ENCODE measurements at regions not wholly inside any gene's neighbourhood (a gene's known extent, or its start where the extent isn't known, plus 50 kb on each side); places are given as distances from the start of the nearest gene placed in this dataset.

- H2BK12ac ChIP-seq (ENCODE audit: low read length in 2 of 2) = no peak overlapping the region
- H3K18ac ChIP-seq (ENCODE audit: low read depth in 1 of 2, low read length in 2 of 2) = no peak overlapping the region
- H3K27ac ChIP-seq (ENCODE audit: low read length, poor library complexity, severe bottlenecking) = no peak overlapping the region
- no peak overlapping the region for H2BK5ac ChIP-seq (ENCODE audit: low read depth, low read length, poor library complexity, severe bottlenecking)
- H4K91ac ChIP-seq (ENCODE audit: low read length) = no peak overlapping the region
- 53% methylated on average over 4 of the region's 4 CpGs for WGBS
- no peaks in the 10 kb centered on the region for H3K79me1 ChIP-seq (replicated peaks; ENCODE audit: low read length, poor library complexity, severe bottlenecking)
- H3K23ac ChIP-seq (ENCODE audit: low read length in 2 of 2) = no peak overlapping the region
- DNase-seq = peak; percentile 48
- no peak overlapping the region for H3K4ac ChIP-seq (ENCODE audit: low read depth in 1 of 2, low read length in 2 of 2)
- H3K4me3 ChIP-seq (ENCODE audit: insufficient read depth in 1 of 2, low read depth in 1 of 2, low read length in 2 of 2) = no peak overlapping the region
- H3K36me3 ChIP-seq (ENCODE audit: control insufficient read depth in 1 of 2, insufficient read depth in 2 of 2, low read depth in 1 of 2, low read length in 2 of 2) = no peaks in the 10 kb centered on the region
- no peak overlapping the region for H2AFZ ChIP-seq (ENCODE audit: low read depth, low read length)
- no peak overlapping the region for H2AK5ac ChIP-seq (ENCODE audit: low read length, severe bottlenecking)
- no peaks in the 10 kb centered on the region for H3K27me3 ChIP-seq (ENCODE audit: control insufficient read depth in 1 of 2, insufficient read depth in 1 of 2, low read length in 2 of 2)
- no peak overlapping the region for H3K14ac ChIP-seq (ENCODE audit: low read length in 2 of 2)
- H3K9ac ChIP-seq (ENCODE audit: low read length) = no peak overlapping the region
- no peak overlapping the region for H2BK120ac ChIP-seq (ENCODE audit: low read depth, low read length)
- no peak overlapping the region for H3K4me2 ChIP-seq (ENCODE audit: low read length, poor library complexity, severe bottlenecking)
- H4K8ac ChIP-seq (ENCODE audit: low read length) = no peak overlapping the region
- peaks cover 2% of the 10 kb centered on the region for H3K9me3 ChIP-seq (ENCODE audit: control insufficient read depth, low read length)
- H2BK15ac ChIP-seq (ENCODE audit: low read depth, poor library complexity, severe bottlenecking) = no peak overlapping the region
- no peaks in the 10 kb centered on the region for H3K4me1 ChIP-seq (ENCODE audit: control insufficient read depth, insufficient read depth, low read depth, low read length)
These were observed 910.4 kb upstream of the GYPC start for GRCh38 chr2:125745514-125745913.

DNA sequence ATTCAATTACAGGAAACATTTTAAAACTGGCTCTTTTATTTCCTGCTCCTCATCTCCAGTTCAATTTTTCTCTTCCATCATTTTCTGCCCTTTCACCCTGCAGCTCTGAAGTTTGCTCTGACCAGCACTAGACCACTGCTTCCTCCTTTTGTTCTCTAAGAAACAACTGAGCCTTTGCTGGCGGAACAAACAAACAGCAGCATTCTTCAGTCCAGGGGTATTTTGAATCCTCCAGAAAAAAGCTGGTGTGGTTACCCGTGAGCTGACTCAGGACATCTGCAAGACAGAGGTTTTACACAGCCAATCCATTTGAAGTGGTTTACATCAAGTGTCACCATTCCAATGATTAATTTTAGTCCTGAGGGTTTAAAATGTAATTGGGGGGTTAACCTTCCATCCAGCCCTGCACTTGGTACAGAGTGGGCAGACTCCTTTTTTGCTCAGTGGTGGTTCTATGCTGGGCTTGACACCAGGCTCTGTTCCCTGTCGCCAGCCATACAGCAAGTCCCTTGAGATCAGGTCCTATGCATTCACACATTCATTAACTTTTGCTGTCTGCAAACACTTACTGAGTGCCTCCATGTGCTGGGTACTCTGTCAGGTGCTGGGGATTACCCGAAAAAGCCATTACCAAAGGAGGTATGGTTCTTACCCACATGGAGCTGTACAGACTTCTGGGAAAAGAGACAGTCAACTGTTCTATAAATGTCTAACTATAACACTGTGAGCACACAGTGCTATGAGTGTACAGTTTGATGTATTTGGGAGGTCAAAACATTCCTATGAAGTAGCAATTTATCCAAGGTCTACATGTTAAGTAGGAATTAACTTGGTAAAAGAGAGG, 909.4 kb upstream of the GYPC start:
- Histone ChIP-seq H3K79me1 (replicated peaks; ENCODE audit: low read length, poor library complexity, severe bottlenecking) (no peaks in the 10 kb centered on the region), H3K9ac (ENCODE audit: low read length) (no peak overlapping the region)
- 37% methylated on average over 4 of the region's 4 CpGs for WGBS

GRCh38 chr2:125747165-125747425, 908.9 kb upstream of the GYPC start:
- H3K18ac ChIP-seq (ENCODE audit: low read depth in 1 of 2, low read length in 2 of 2) = no peak overlapping the region
- no peaks in the 10 kb centered on the region for H3K36me3 ChIP-seq (ENCODE audit: control insufficient read depth in 1 of 2, insufficient read depth in 2 of 2, low read depth in 1 of 2, low read length in 2 of 2)
- no peaks in the 10 kb centered on the region for H3K79me1 ChIP-seq (replicated peaks; ENCODE audit: low read length, poor library complexity, severe bottlenecking)
- H3K9ac ChIP-seq (ENCODE audit: low read length) = no peak overlapping the region
- peaks cover 2% of the 10 kb centered on the region for H3K9me3 ChIP-seq (ENCODE audit: control insufficient read depth, low read length)
- H2AK5ac ChIP-seq (ENCODE audit: low read length, severe bottlenecking) = no peak overlapping the region
- DNase-seq = peak; percentile 2
- no peak overlapping the region for H4K8ac ChIP-seq (ENCODE audit: low read length)
- H2AFZ ChIP-seq (ENCODE audit: low read depth, low read length) = no peak overlapping the region
- no peak overlapping the region for H3K4me2 ChIP-seq (ENCODE audit: low read length, poor library complexity, severe bottlenecking)
- no peaks in the 10 kb centered on the region for H3K4me1 ChIP-seq (ENCODE audit: control insufficient read depth, insufficient read depth, low read depth, low read length)
- no peak overlapping the region for H4K91ac ChIP-seq (ENCODE audit: low read length)
- no peak overlapping the region for H2BK120ac ChIP-seq (ENCODE audit: low read depth, low read length)
- no peak overlapping the region for H3K4ac ChIP-seq (ENCODE audit: low read depth in 1 of 2, low read length in 2 of 2)
- H3K27me3 ChIP-seq (ENCODE audit: control insufficient read depth in 1 of 2, insufficient read depth in 1 of 2, low read length in 2 of 2) = no peaks in the 10 kb centered on the region
- H3K4me3 ChIP-seq (ENCODE audit: insufficient read depth in 1 of 2, low read depth in 1 of 2, low read length in 2 of 2) = no peak overlapping the region
- H2BK15ac ChIP-seq (ENCODE audit: low read depth, poor library complexity, severe bottlenecking) = no peak overlapping the region
- H2BK5ac ChIP-seq (ENCODE audit: low read depth, low read length, poor library complexity, severe bottlenecking) = no peak overlapping the region
- H3K14ac ChIP-seq (ENCODE audit: low read length in 2 of 2) = no peak overlapping the region
- H2BK12ac ChIP-seq (ENCODE audit: low read length in 2 of 2) = no peak overlapping the region
- H3K23ac ChIP-seq (ENCODE audit: low read length in 2 of 2) = no peak overlapping the region
- H3K27ac ChIP-seq (ENCODE audit: low read length, poor library complexity, severe bottlenecking) = no peak overlapping the region

More for the DNA sequence above, 909.4 kb upstream of the GYPC start:
- no peak overlapping the region for H2BK120ac ChIP-seq (ENCODE audit: low read depth, low read length)
- H3K36me3 ChIP-seq (ENCODE audit: control insufficient read depth in 1 of 2, insufficient read depth in 2 of 2, low read depth in 1 of 2, low read length in 2 of 2) = no peaks in the 10 kb centered on the region
- no peak overlapping the region for H3K23ac ChIP-seq (ENCODE audit: low read length in 2 of 2)
- DNase-seq = peak; percentile 0
- H3K4me2 ChIP-seq (ENCODE audit: low read length, poor library complexity, severe bottlenecking) = no peak overlapping the region
- H3K27ac ChIP-seq (ENCODE audit: low read length, poor library complexity, severe bottlenecking) = no peak overlapping the region
- no peak overlapping the region for H3K18ac ChIP-seq (ENCODE audit: low read depth in 1 of 2, low read length in 2 of 2)
- H3K9me3 ChIP-seq (ENCODE audit: control insufficient read depth, low read length) = peaks cover 2% of the 10 kb centered on the region
- no peak overlapping the region for H2BK12ac ChIP-seq (ENCODE audit: low read length in 2 of 2)
- no peak overlapping the region for H2AFZ ChIP-seq (ENCODE audit: low read depth, low read length)
- H3K4me3 ChIP-seq (ENCODE audit: insufficient read depth in 1 of 2, low read depth in 1 of 2, low read length in 2 of 2) = no peak overlapping the region
- no peak overlapping the region for H3K14ac ChIP-seq (ENCODE audit: low read length in 2 of 2)
- H2BK15ac ChIP-seq (ENCODE audit: low read depth, poor library complexity, severe bottlenecking) = no peak overlapping the region
- no peaks in the 10 kb centered on the region for H3K27me3 ChIP-seq (ENCODE audit: control insufficient read depth in 1 of 2, insufficient read depth in 1 of 2, low read length in 2 of 2)
- H3K4ac ChIP-seq (ENCODE audit: low read depth in 1 of 2, low read length in 2 of 2) = no peak overlapping the region
- H3K4me1 ChIP-seq (ENCODE audit: control insufficient read depth, insufficient read depth, low read depth, low read length) = no peaks in the 10 kb centered on the region
- H4K8ac ChIP-seq (ENCODE audit: low read length) = no peak overlapping the region
- no peak overlapping the region for H2BK5ac ChIP-seq (ENCODE audit: low read depth, low read length, poor library complexity, severe bottlenecking)
- no peak overlapping the region for H4K91ac ChIP-seq (ENCODE audit: low read length)
- H2AK5ac ChIP-seq (ENCODE audit: low read length, severe bottlenecking) = no peak overlapping the region

- Histone ChIP-seq H4K91ac (ENCODE audit: low read length) (no peak overlapping the region), H3K18ac (ENCODE audit: low read depth in 1 of 2, low read length in 2 of 2) (no peak overlapping the region), H4K8ac (ENCODE audit: low read length) (no peak overlapping the region), H3K4ac (ENCODE audit: low read depth in 1 of 2, low read length in 2 of 2) (no peak overlapping the region), H3K23ac (ENCODE audit: low read length in 2 of 2) (no peak overlapping the region), H3K4me2 (ENCODE audit: low read length, poor library complexity, severe bottlenecking) (no peak overlapping the region), H2BK5ac (ENCODE audit: low read depth, low read length, poor library complexity, severe bottlenecking) (no peak overlapping the region), H2BK12ac (ENCODE audit: low read length in 2 of 2) (no peak overlapping the region), H3K4me1 (ENCODE audit: control insufficient read depth, insufficient read depth, low read depth, low read length) (no peaks in the 10 kb centered on the region), H3K9ac (ENCODE audit: low read length) (no peak overlapping the region), H2AK5ac (ENCODE audit: low read length, severe bottlenecking) (no peak overlapping the region), H3K36me3 (ENCODE audit: control insufficient read depth in 1 of 2, insufficient read depth in 2 of 2, low read depth in 1 of 2, low read length in 2 of 2) (no peaks in the 10 kb centered on the region), H2BK15ac (ENCODE audit: low read depth, poor library complexity, severe bottlenecking) (no peak overlapping the region), H2AFZ (ENCODE audit: low read depth, low read length) (no peak overlapping the region), H3K14ac (ENCODE audit: low read length in 2 of 2) (no peak overlapping the region), H3K27me3 (ENCODE audit: control insufficient read depth in 1 of 2, insufficient read depth in 1 of 2, low read length in 2 of 2) (no peaks in the 10 kb centered on the region), H2BK120ac (ENCODE audit: low read depth, low read length) (no peak overlapping the region), H3K4me3 (ENCODE audit: insufficient read depth in 1 of 2, low read depth in 1 of 2, low read length in 2 of 2) (no peak overlapping the region), H3K9me3 (ENCODE audit: control insufficient read depth, low read length) (peaks cover 2% of the 10 kb centered on the region), H3K79me1 (replicated peaks; ENCODE audit: low read length, poor library complexity, severe bottlenecking) (no peaks in the 10 kb centered on the region), H3K27ac (ENCODE audit: low read length, poor library complexity, severe bottlenecking) (no peak overlapping the region)
- 80% methylated on average over 3 of the region's 4 CpGs for WGBS
- no peak for DNase-seq
These were observed 899.5 kb upstream of the GYPC start for GRCh38 chr2:125756431-125756830.
